Psoas muscle (tissue), 7 donors: ENCODE measurements at regions not wholly inside any gene's neighbourhood (a gene's known extent, or its start where the extent isn't known, plus 50 kb on each side); places are given as distances from the start of the nearest gene placed in this dataset.
"Not testable (repeated sequence)": the region's sequence is repeated elsewhere in the genome, so short reads cannot be mapped to it uniquely, and the experiment has no call there.

Source experiments
- ATAC-seq, 4 donors: fragments of 200-7000 bp; cut with Tn5 transposase; one replicate each; pipeline ENCODE4 v1.9.1; 2020; ENCODE audit warnings: moderate library complexity in 3 of 4, mild to moderate bottlenecking in 2 of 4
- DNase-seq, 2 donors: peaks; one replicate each; pipeline ENCODE4 v3.0.0-alpha.2; 2020
- H3K27ac ChIP-seq: fragments of 200-600 bp; one replicate; pipeline ENCODE4 v1.8.0; 2022
- H3K27me3 ChIP-seq, 3 donors: fragments of 200-600 bp in 1 of 3; one replicate each; pipeline versions ENCODE4 v1.6.1 to v1.8.0; 2013 to 2022; ENCODE audit warnings: low read length in 2 of 3, mild to moderate bottlenecking in 2 of 3, moderate library complexity in 1 of 3; ENCODE audit not compliant: insufficient read depth in 3 of 3
- H3K36me3 ChIP-seq, 2 donors: fragments of 200-600 bp in 1 of 2; one replicate each; pipeline versions ENCODE4 v1.6.1 to v1.8.0; 2013 to 2022; ENCODE audit warnings: low read depth in 1 of 2, mild to moderate bottlenecking in 1 of 2, moderate library complexity in 1 of 2; ENCODE audit not compliant: insufficient read depth in 1 of 2
- H3K4me1 ChIP-seq: fragments of 200-600 bp; one replicate; pipeline ENCODE4 v1.8.0; 2022
- H3K4me3 ChIP-seq: fragments of 200-600 bp; one replicate; pipeline ENCODE4 v1.8.0; 2022; ENCODE audit warnings: mild to moderate bottlenecking
- H3K9me3 ChIP-seq: fragments of 200-600 bp; one replicate; pipeline ENCODE4 v1.8.0; 2022
- CTCF ChIP-seq: fragments of 200-600 bp; IDR thresholded peaks from one replicate; pipeline ENCODE4 v1.8.0; 2022; ENCODE audit warnings: antibody characterized with exemption
- WGBS, 3 donors: extraction: QIAGEN DNeasy Blood & Tissue Kit; methylation state at CpG; one replicate each; pipeline versions ENCODE4 v1.1.6 to v1.1.7; 2013; 5-methylcytosine and 5-hydroxymethylcytosine counted together
- intact Hi-C, 2 donors: fragments of 100-400 bp; cut with DNase I; formaldehyde crosslinking; loops; one replicate each; pipeline versions ENCODE4 v1.11.0 to v1.14.2; 2022
- donor health status: healthy with polysubstance abuse.
- donor health status: DM: no; HTN: no; CAD: no; lungs with moderate emphysema.
- donor health status: Bipolar disorder and iron deficiency.
- donor health status: healthy.
- donor health status: DM: yes; HTN: yes; CAD: no.
- donor health status: DM: no; HTN: no; CAD: no.
- donor health status: DM: yes; HTN: yes; CAD: no.

DNA sequence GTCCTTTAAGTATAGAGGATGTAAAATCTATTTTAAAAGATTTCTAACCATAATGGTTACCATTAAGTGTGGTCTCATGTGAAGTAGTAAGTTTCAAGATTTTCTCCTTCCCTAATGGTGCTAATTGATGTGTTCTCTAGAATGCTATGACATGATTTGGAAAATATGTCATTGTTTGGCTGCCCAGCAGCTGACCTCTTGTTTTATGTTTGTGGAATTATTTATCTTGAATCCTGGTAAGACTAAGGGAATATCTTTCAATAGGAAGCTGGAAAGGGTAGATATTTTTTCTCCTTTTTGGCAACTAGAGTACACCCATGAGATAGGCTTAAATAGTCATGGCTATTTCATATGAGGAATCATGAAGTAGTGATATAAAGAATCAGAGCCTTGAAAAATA, 139.8 kb upstream of the CHODL start:
- no peaks in the 10 kb centered on the region for H3K9me3 ChIP-seq
- H3K4me1 ChIP-seq: no peaks in the 10 kb centered on the region
- intact Hi-C loops: no loop called here
- no peak overlapping the region for H3K27ac ChIP-seq
- no peak overlapping the region for H3K4me3 ChIP-seq
- no peak for TF ChIP-seq CTCF
- no peaks in the 10 kb centered on the region for H3K36me3 ChIP-seq
- DNase-seq: no peak
- ATAC-seq: no peak
- H3K27me3 ChIP-seq: no peaks in the 10 kb centered on the region

DNA sequence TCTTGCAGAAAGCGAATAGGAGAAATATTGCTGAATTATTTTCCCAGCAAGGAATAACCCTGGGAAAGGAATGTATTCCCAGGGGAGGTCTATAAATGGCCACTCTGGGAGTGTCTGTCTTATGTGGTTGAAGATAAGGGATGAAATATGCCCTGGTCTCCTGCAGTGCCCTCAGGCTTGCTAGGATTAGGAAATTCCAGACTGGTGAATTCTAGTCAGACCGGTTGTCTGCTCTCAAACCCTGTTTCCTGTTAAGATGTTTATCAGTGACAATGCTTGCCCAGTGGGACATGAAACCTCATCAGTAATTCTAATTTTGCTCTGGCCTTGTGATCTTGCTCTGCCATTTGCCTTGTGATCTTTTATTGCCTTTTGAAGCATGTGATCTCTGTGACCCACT, 148.2 kb upstream of the CHODL start:
- H3K4me3 ChIP-seq, H3K27ac ChIP-seq, ATAC-seq, H3K27me3 ChIP-seq, H3K36me3 ChIP-seq, intact Hi-C loops, DNase-seq, H3K4me1 ChIP-seq: not testable (repeated sequence)
- WGBS, 3 donors: 71 to 94% (median 78%) methylated on average over 2 of the region's 2 CpGs
- H3K9me3 ChIP-seq: peaks cover 11% of the 10 kb centered on the region

DNA sequence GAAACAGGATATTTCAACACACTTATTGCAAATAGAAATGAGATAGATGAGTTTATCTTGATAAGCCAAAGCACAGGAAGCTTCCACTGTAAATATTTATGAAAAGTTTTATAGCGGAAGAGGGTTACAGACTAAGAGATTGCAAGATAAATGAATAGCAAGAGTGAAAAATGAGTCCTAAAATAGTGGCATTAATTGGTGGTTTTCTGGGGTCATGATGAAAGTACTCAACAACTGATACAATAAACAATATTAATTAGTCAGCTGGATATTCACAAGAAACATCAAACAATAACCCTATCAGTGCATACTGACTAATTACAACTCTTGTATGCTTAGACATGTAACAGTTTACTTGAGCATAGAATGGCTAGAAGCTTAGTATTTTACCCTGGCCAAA, 154.8 kb upstream of the CHODL start:
- no peak for ATAC-seq

DNA sequence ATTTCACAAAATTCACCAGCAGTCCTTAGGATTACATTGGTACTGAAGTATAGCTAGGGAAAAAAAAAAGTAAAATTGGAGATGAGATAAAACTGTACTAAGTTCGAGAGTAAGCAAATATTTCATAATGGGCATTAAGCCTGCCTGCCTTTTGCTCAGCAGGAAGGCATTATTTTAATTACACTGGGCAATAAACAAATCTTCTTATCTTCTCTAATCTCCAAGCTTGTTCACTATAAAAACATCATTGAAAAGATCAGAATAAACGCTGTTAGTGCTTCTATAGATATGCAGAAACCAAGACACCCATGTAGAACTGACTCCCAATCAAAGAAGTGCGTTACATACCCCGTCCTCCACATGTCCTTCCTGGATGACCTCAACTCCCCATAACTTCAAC, 174.2 kb upstream of the CHODL start:
- Histone ChIP-seq H3K4me3 (no peak overlapping the region), H3K27ac (no peak overlapping the region), H3K4me1 (no peaks in the 10 kb centered on the region), H3K9me3 (no peaks in the 10 kb centered on the region), H3K36me3 (no peaks in the 10 kb centered on the region), H3K27me3 (no peaks in the 10 kb centered on the region)
- no peak for TF ChIP-seq CTCF
- intact Hi-C loops: no loop called here
- ATAC-seq: no peak
- WGBS, 3 donors: 61 to 72% (median 66%) methylated on average over 4 of the region's 4 CpGs
- DNase-seq: no peak

More for the DNA sequence above, 154.8 kb upstream of the CHODL start:
- Histone ChIP-seq H3K27me3 (no peaks in the 10 kb centered on the region), H3K36me3 (no peaks in the 10 kb centered on the region), H3K4me3 (no peak overlapping the region), H3K4me1 (no peaks in the 10 kb centered on the region), H3K27ac (no peak overlapping the region), H3K9me3 (no peaks in the 10 kb centered on the region)
- intact Hi-C loops: no loop called here
- TF ChIP-seq CTCF: no peak
- WGBS, 3 donors: 71 to 100% (median 90%) methylated on average over 1 of the region's 1 CpG
- no peak for DNase-seq

GRCh38 chr21:18069875-18070274, 174.8 kb upstream of the CHODL start:
- DNase-seq (no peak), ATAC-seq (no peak)
- no peaks in the 10 kb centered on the region for H3K27me3 ChIP-seq
- TF ChIP-seq CTCF: no peak
- H3K4me3 ChIP-seq: no peak overlapping the region
- intact Hi-C loops: no loop called here
- no peak overlapping the region for H3K27ac ChIP-seq
- WGBS, 3 donors: 78 to 87% (median 80%) methylated on average over 1 of the region's 1 CpG
- H3K4me1 ChIP-seq: no peaks in the 10 kb centered on the region
- H3K36me3 ChIP-seq: no peaks in the 10 kb centered on the region
- no peaks in the 10 kb centered on the region for H3K9me3 ChIP-seq
